Activated T-cell treated with anti-CD3 and anti-CD28 coated beads, Interleukin-2, amount 50 U/mL, for 72 hours (primary cell): ENCODE measurements at regions not wholly inside any gene's neighbourhood (a gene's known extent, or its start where the extent isn't known, plus 50 kb on each side); places are given as distances from the start of the nearest gene placed in this dataset.
"Not testable (repeated sequence)": the region's sequence is repeated elsewhere in the genome, so short reads cannot be mapped to it uniquely, and the experiment has no call there.

ENCODE experiments used
- ATAC-seq, 2 donors: fragments of 150-1000 bp; cut with Tn5 transposase; replicated peaks in 1 of 2; 2 replicates each; pipeline ENCODE4 v1.10.0; 2021; ENCODE audit warnings: moderate library complexity in 2 of 2, mild to moderate bottlenecking in 1 of 2
- DNase-seq, 2 donors: peaks; one replicate each; pipeline ENCODE4 v3.0.0; 2021 to 2022; ENCODE audit warnings: mixed read lengths in 1 of 2
- H3K27ac Mint-ChIP-seq: one replicate; pipeline ENCODE4 v1.8.0; 2022; ENCODE audit warnings: mild to moderate bottlenecking, moderate library complexity, mixed read lengths
- H3K27me3 Mint-ChIP-seq: one replicate; pipeline ENCODE4 v1.8.0; 2022; ENCODE audit warnings: low read depth, mixed read lengths
- H3K36me3 Mint-ChIP-seq, 2 donors: one replicate each; pipeline ENCODE4 v1.8.0; 2022; ENCODE audit warnings: mixed read lengths in 2 of 2, mild to moderate bottlenecking in 1 of 2; ENCODE audit not compliant: insufficient read depth in 2 of 2
- H3K4me1 Mint-ChIP-seq: one replicate; pipeline ENCODE4 v1.8.0; 2022; ENCODE audit warnings: low read depth, mixed read lengths
- H3K4me3 Mint-ChIP-seq, 2 donors: one replicate each; pipeline ENCODE4 v1.8.0; 2022; ENCODE audit warnings: mild to moderate bottlenecking in 2 of 2, mixed read lengths in 2 of 2, moderate library complexity in 2 of 2
- H3K9me3 Mint-ChIP-seq, 2 donors: one replicate each; pipeline ENCODE4 v1.8.0; 2022; ENCODE audit warnings: mixed read lengths in 2 of 2

- Mint-ChIP-seq H3K9me3 (no peaks in the 10 kb centered on the region), H3K27ac (no peak overlapping the region), H3K4me1 (peaks cover 8% of the 10 kb centered on the region), H3K36me3 (no peaks in the 10 kb centered on the region), H3K27me3 (peaks cover 5% of the 10 kb centered on the region), H3K4me3 (no peak overlapping the region)
- ATAC-seq, result no peak
- no peak for DNase-seq
Measured at GRCh38 chr1:234820597-234820996, 210.6 kb upstream of the IRF2BP2 start.

- H3K4me1 Mint-ChIP-seq, H3K27ac Mint-ChIP-seq, H3K27me3 Mint-ChIP-seq, H3K4me3 Mint-ChIP-seq, H3K36me3 Mint-ChIP-seq, DNase-seq, H3K9me3 Mint-ChIP-seq, ATAC-seq: not testable (repeated sequence)
Measured at GRCh38 chr1:234819845-234820244, 209.9 kb upstream of the IRF2BP2 start.

GRCh38 chr1:234818040-234818387 lies 208.0 kb upstream of the IRF2BP2 start:
- ATAC-seq, H3K9me3 Mint-ChIP-seq, H3K4me1 Mint-ChIP-seq, H3K4me3 Mint-ChIP-seq, H3K27ac Mint-ChIP-seq, DNase-seq, H3K27me3 Mint-ChIP-seq, H3K36me3 Mint-ChIP-seq: not testable (repeated sequence)

- not testable (repeated sequence) for H3K4me1 Mint-ChIP-seq, DNase-seq, H3K9me3 Mint-ChIP-seq, H3K4me3 Mint-ChIP-seq, H3K27me3 Mint-ChIP-seq, H3K36me3 Mint-ChIP-seq, ATAC-seq, H3K27ac Mint-ChIP-seq
Measured at GRCh38 chr1:234817313-234818039, 207.5 kb upstream of the IRF2BP2 start.

- ATAC-seq, H3K27me3 Mint-ChIP-seq, H3K36me3 Mint-ChIP-seq, DNase-seq, H3K4me3 Mint-ChIP-seq, H3K4me1 Mint-ChIP-seq, H3K9me3 Mint-ChIP-seq, H3K27ac Mint-ChIP-seq: not testable (repeated sequence)
Measured at GRCh38 chr1:234816864-234817263, 206.9 kb upstream of the IRF2BP2 start.

GRCh38 chr1:234816186-234816851 lies 206.3 kb upstream of the IRF2BP2 start:
- not testable (repeated sequence) for H3K4me1 Mint-ChIP-seq, H3K4me3 Mint-ChIP-seq, H3K36me3 Mint-ChIP-seq, H3K27ac Mint-ChIP-seq, H3K27me3 Mint-ChIP-seq, H3K9me3 Mint-ChIP-seq, DNase-seq, ATAC-seq

GRCh38 chr1:234815295-234815815 lies 205.4 kb upstream of the IRF2BP2 start:
- H3K36me3 Mint-ChIP-seq, H3K4me3 Mint-ChIP-seq, DNase-seq, ATAC-seq, H3K27ac Mint-ChIP-seq, H3K4me1 Mint-ChIP-seq, H3K27me3 Mint-ChIP-seq, H3K9me3 Mint-ChIP-seq: not testable (repeated sequence)

GRCh38 chr1:234814235-234814634 lies 204.3 kb upstream of the IRF2BP2 start:
- H3K4me1 Mint-ChIP-seq, ATAC-seq, DNase-seq, H3K27me3 Mint-ChIP-seq, H3K36me3 Mint-ChIP-seq, H3K9me3 Mint-ChIP-seq, H3K27ac Mint-ChIP-seq, H3K4me3 Mint-ChIP-seq: not testable (repeated sequence)

- not testable (repeated sequence) for DNase-seq, H3K4me1 Mint-ChIP-seq, H3K27me3 Mint-ChIP-seq, H3K27ac Mint-ChIP-seq, H3K36me3 Mint-ChIP-seq, H3K4me3 Mint-ChIP-seq, H3K9me3 Mint-ChIP-seq, ATAC-seq
Measured at GRCh38 chr1:234811824-234812223, 201.8 kb upstream of the IRF2BP2 start.

- not testable (repeated sequence) for H3K36me3 Mint-ChIP-seq, H3K9me3 Mint-ChIP-seq, ATAC-seq, H3K27ac Mint-ChIP-seq, H3K4me1 Mint-ChIP-seq, H3K27me3 Mint-ChIP-seq, H3K4me3 Mint-ChIP-seq, DNase-seq
Measured at GRCh38 chr1:234810726-234811125, 200.7 kb upstream of the IRF2BP2 start.

- H3K27ac Mint-ChIP-seq, DNase-seq, H3K4me3 Mint-ChIP-seq, ATAC-seq, H3K4me1 Mint-ChIP-seq, H3K27me3 Mint-ChIP-seq, H3K36me3 Mint-ChIP-seq, H3K9me3 Mint-ChIP-seq: not testable (repeated sequence)
Measured at GRCh38 chr1:234809854-234810245, 199.9 kb upstream of the IRF2BP2 start.

GRCh38 chr1:234808943-234809853 lies 199.2 kb upstream of the IRF2BP2 start:
- not testable (repeated sequence) for H3K4me1 Mint-ChIP-seq, H3K27me3 Mint-ChIP-seq, H3K4me3 Mint-ChIP-seq, H3K9me3 Mint-ChIP-seq, H3K36me3 Mint-ChIP-seq, H3K27ac Mint-ChIP-seq
- ATAC-seq (peak; percentile 29 to 58), DNase-seq (peak in 1 of 2 donors; percentile 6)

- H3K36me3 Mint-ChIP-seq, result not testable (repeated sequence)
Measured at GRCh38 chr1:234808459-234808858, 198.5 kb upstream of the IRF2BP2 start.

More at GRCh38 chr1:234808459-234808858, 198.5 kb upstream of the IRF2BP2 start:
- H3K27me3 Mint-ChIP-seq, H3K4me1 Mint-ChIP-seq, DNase-seq, H3K9me3 Mint-ChIP-seq, H3K27ac Mint-ChIP-seq, H3K4me3 Mint-ChIP-seq, ATAC-seq: not testable (repeated sequence)
